Caco-2 (cell line): ENCODE measurements at regions not wholly inside any gene's neighbourhood (a gene's known extent, or its start where the extent isn't known, plus 50 kb on each side); places are given as distances from the start of the nearest gene placed in this dataset.

Source experiments
- BruUV-seq: library from RNA; stranded (reverse); fragments of 400-500 nt; replicated peaks from 2 replicates; lab custom pipeline; 2021; lab: Mats Ljungman, UMichigan
- CTCF ChIA-PET: fragments of 300-600 bp; sonication (Branson Sonifier 250); formaldehyde crosslinking; loops from one replicate; lab custom pipeline; 2022; ENCODE audit warnings: antibody characterized with exemption; lab: Charles Lee
- POLR2A ChIA-PET: fragments of 300-600 bp; sonication (Branson Sonifier 250); formaldehyde crosslinking; loops from one replicate; lab custom pipeline; 2022; ENCODE audit warnings: antibody characterized with exemption; lab: Charles Lee
- DNase-seq, 2 experiments: peaks; one replicate each; pipeline versions ENCODE4 v3.0.0 to v3.0.0-alpha.2; 2020 to 2022
- H3K27me3 ChIP-seq: replicated peaks from 2 replicates; pipeline ENCODE4 v1.6.0; 2011; ENCODE audit warnings: low read length; ENCODE audit not compliant: control insufficient read depth, insufficient read depth
- H3K36me3 ChIP-seq: 2 replicates; pipeline ENCODE4 v1.5.1; 2011; ENCODE audit warnings: low read length; ENCODE audit not compliant: control insufficient read depth, insufficient read depth
- H3K4me1 ChIP-seq: fragments of 250-450 bp; sonication (Bioruptor Pico); 2 replicates; pipeline ENCODE4 v1.5.1; 2020; ENCODE audit warnings: mild to moderate bottlenecking
- H3K4me3 ChIP-seq: 2 replicates; pipeline ENCODE4 v1.5.1; 2011; ENCODE audit warnings: low read depth, mild to moderate bottlenecking, control low read depth, low read length
- H3K9me3 ChIP-seq: fragments of 250-450 bp; sonication (Bioruptor Pico); 2 replicates; pipeline ENCODE4 v1.5.1; 2020; ENCODE audit warnings: mild to moderate bottlenecking, moderate library complexity
- H3K27ac Mint-ChIP-seq: one replicate; pipeline ENCODE4 v1.8.0; 2022; ENCODE audit warnings: mixed read lengths; ENCODE audit not compliant: unreplicated experiment
- H3K27me3 Mint-ChIP-seq: one replicate; pipeline ENCODE4 v1.8.0; 2022; ENCODE audit warnings: mixed read lengths; ENCODE audit not compliant: insufficient read depth, unreplicated experiment
- H3K36me3 Mint-ChIP-seq: one replicate; pipeline ENCODE4 v1.8.0; 2022; ENCODE audit warnings: mild to moderate bottlenecking, mixed read lengths; ENCODE audit not compliant: insufficient read depth, unreplicated experiment
- H3K4me1 Mint-ChIP-seq: one replicate; pipeline ENCODE4 v1.8.0; 2022; ENCODE audit warnings: low read depth, mixed read lengths; ENCODE audit not compliant: unreplicated experiment
- H3K4me3 Mint-ChIP-seq: one replicate; pipeline ENCODE4 v1.8.0; 2022; ENCODE audit warnings: mild to moderate bottlenecking, moderate library complexity, mixed read lengths; ENCODE audit not compliant: unreplicated experiment
- H3K9me3 Mint-ChIP-seq: one replicate; pipeline ENCODE4 v1.8.0; 2022; ENCODE audit warnings: mixed read lengths; ENCODE audit not compliant: unreplicated experiment
- intact Hi-C: fragments of 100-400 bp; cut with micrococcal nuclease; formaldehyde crosslinking; loops from one replicate; pipeline ENCODE4 v1.10.0; 2022; ENCODE audit not compliant: unreplicated experiment
- TF ChIP-seq, protein P1 (sequence below), 2 experiments: fragments of 200-600 bp in 1 of 2; IDR thresholded peaks; 1 replicate in 1 of 2; 2 replicates in 1 of 2; pipeline versions ENCODE4 v1.5.1 to v1.8.0; 2011 to 2022; ENCODE audit warnings: antibody characterized with exemption in 1 of 2, control low read depth in 1 of 2, inconsistent platforms in 1 of 2, low read depth in 1 of 2, low read length in 1 of 2, mild to moderate bottlenecking in 1 of 2, moderate library complexity in 1 of 2; ENCODE audit not compliant: insufficient read depth in 1 of 2, severe bottlenecking in 1 of 2, unreplicated experiment in 1 of 2

DNA sequence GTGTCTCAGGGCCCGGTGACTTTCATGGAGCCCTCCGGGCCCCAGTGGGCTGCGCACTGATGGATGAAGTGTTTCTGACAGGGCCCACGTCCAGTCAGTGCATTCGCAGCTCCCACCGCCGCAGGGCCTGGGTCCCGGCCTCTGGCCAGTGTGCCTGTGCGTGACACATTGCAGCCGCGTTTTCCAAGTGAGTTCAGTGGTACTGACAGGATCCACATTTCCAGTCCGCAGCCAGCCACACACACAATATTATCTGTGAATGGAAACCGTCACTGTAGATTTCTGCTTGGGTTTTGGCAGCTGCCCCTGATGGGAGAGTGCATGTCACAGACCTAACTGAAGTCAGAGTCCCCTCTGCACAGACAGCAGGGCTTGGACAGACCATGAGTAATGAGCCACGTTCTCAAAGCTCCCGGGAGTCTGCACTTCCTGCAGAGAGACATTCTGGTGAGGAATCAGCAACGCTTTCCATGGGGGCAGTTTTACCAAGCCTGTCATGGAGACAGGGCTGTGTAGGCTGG, 171.4 kb downstream of the MYLK4 start:
- no peak overlapping the region for H3K4me3 Mint-ChIP-seq
- no peaks in the 10 kb centered on the region for H3K36me3 Mint-ChIP-seq
- no peaks in the 10 kb centered on the region for H3K27me3 Mint-ChIP-seq
- peaks cover 13% of the 10 kb centered on the region for H3K4me1 Mint-ChIP-seq
- ChIA-PET CTCF (no interaction called here), POLR2A (no interaction called here)
- Histone ChIP-seq H3K4me3 (no peak overlapping the region), H3K9me3 (0 out of 2 replicates have a peak, but pooled peaks cover 3% of the 10 kb centered on the region), H3K4me1 (peaks cover 18% of the 10 kb centered on the region), H3K36me3 (no peaks in the 10 kb centered on the region), H3K27me3 (no peaks in the 10 kb centered on the region)
- no peak for DNase-seq
- no TSS peak for BruUV-seq
- TF ChIP-seq, protein P1, sequence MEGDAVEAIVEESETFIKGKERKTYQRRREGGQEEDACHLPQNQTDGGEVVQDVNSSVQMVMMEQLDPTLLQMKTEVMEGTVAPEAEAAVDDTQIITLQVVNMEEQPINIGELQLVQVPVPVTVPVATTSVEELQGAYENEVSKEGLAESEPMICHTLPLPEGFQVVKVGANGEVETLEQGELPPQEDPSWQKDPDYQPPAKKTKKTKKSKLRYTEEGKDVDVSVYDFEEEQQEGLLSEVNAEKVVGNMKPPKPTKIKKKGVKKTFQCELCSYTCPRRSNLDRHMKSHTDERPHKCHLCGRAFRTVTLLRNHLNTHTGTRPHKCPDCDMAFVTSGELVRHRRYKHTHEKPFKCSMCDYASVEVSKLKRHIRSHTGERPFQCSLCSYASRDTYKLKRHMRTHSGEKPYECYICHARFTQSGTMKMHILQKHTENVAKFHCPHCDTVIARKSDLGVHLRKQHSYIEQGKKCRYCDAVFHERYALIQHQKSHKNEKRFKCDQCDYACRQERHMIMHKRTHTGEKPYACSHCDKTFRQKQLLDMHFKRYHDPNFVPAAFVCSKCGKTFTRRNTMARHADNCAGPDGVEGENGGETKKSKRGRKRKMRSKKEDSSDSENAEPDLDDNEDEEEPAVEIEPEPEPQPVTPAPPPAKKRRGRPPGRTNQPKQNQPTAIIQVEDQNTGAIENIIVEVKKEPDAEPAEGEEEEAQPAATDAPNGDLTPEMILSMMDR (IDR thresholded peaks at IDR 0.05; ENCODE audit: insufficient read depth in 1 of 2, low read depth in 1 of 2, low read length in 1 of 2, severe bottlenecking in 1 of 2, unreplicated experiment in 1 of 2), result no peak
- intact Hi-C loops, result no loop called here
- peaks cover 34% of the 10 kb centered on the region for H3K9me3 Mint-ChIP-seq
- no peak overlapping the region for H3K27ac Mint-ChIP-seq

DNA sequence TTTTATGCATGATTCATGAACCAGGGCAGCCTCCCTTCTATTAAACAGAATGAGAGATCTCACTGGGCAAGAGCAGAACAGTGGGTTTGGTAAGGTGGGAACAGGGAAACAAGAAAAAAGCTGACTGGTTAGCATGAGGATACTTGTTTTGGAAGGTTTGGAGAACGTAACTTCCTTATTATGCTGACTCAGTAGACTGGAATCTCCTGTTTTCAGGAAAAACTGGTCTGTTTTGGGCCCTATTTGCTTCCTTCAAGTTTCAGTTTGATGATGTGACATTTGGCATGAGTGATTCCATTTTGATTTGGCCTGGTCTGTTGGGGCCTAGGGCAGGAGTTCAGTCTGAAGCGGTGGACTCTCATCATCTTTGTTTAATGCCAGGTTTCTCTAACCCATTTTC, 172.0 kb downstream of the MYLK4 start:
- CTCF ChIA-PET, result no interaction called here
- no TSS peak for BruUV-seq
- intact Hi-C loops, result no loop called here
- POLR2A ChIA-PET, result no interaction called here
- H3K4me1 Mint-ChIP-seq, result peaks cover 13% of the 10 kb centered on the region
- H3K36me3 ChIP-seq, result no peaks in the 10 kb centered on the region
- no peak for DNase-seq
- no peaks in the 10 kb centered on the region for H3K27me3 ChIP-seq
- no peak overlapping the region for H3K27ac Mint-ChIP-seq
- TF ChIP-seq, protein P1 (IDR thresholded peaks at IDR 0.05; ENCODE audit: insufficient read depth in 1 of 2, low read depth in 1 of 2, low read length in 1 of 2, severe bottlenecking in 1 of 2, unreplicated experiment in 1 of 2), result no peak
- H3K9me3 Mint-ChIP-seq, result peaks cover 37% of the 10 kb centered on the region
- H3K4me1 ChIP-seq, result peaks cover 18% of the 10 kb centered on the region
- no peak overlapping the region for H3K4me3 ChIP-seq
- no peaks in the 10 kb centered on the region for H3K36me3 Mint-ChIP-seq
- no peak overlapping the region for H3K4me3 Mint-ChIP-seq
- H3K27me3 Mint-ChIP-seq, result no peaks in the 10 kb centered on the region
- peaks cover 6% of the 10 kb centered on the region; the same call in 1 of the 2 replicates for H3K9me3 ChIP-seq

DNA sequence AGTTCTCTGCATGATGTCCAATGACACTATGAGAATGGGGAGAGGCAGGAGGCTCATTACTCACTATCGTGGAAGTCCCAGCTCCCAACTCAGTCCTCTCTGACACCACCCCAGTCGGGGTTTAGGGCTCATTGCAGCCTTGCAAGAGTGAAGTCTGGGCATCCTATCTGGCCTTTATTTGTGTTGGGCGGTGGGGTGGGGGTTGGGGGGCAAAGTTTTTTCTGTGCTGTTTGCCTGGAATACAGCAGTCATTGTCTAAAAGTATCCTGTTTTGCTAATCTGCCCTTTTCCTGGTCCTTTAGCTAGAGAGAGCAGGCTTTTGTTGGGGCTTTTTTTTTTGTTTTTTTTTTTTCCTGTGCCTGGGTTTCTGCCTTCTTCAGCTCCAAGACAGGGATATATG, 174.2 kb downstream of the MYLK4 start:
- Histone ChIP-seq H3K4me3 (no peak overlapping the region), H3K9me3 (peaks cover 11% of the 10 kb centered on the region), H3K27me3 (no peaks in the 10 kb centered on the region), H3K36me3 (no peaks in the 10 kb centered on the region), H3K4me1 (peaks cover 15% of the 10 kb centered on the region)
- Mint-ChIP-seq H3K4me1 (peaks cover 8% of the 10 kb centered on the region), H3K9me3 (peaks cover 25% of the 10 kb centered on the region), H3K4me3 (no peak overlapping the region), H3K27ac (no peak overlapping the region), H3K27me3 (no peaks in the 10 kb centered on the region), H3K36me3 (no peaks in the 10 kb centered on the region)
- TF ChIP-seq, protein P1 (IDR thresholded peaks at IDR 0.05; ENCODE audit: insufficient read depth in 1 of 2, low read depth in 1 of 2, low read length in 1 of 2, severe bottlenecking in 1 of 2, unreplicated experiment in 1 of 2), result no peak
- ChIA-PET POLR2A (no interaction called here), CTCF (no interaction called here)
- DNase-seq, result no peak
- intact Hi-C loops, result no loop called here
- BruUV-seq, result no TSS peak
